T-helper 2 cell (primary cell): ENCODE measurements at regions not wholly inside any gene's neighbourhood (a gene's known extent, or its start where the extent isn't known, plus 50 kb on each side); places are given as distances from the start of the nearest gene placed in this dataset.
"Not testable (repeated sequence)": the region's sequence is repeated elsewhere in the genome, so short reads cannot be mapped to it uniquely, and the experiment has no call there.

Experiments
- DNase-seq, 5 experiments: peaks; one replicate each; pipeline versions ENCODE4 v3.0.0 to v3.0.0-alpha.2; 2012 to 2022

GRCh38 chr15:62324382-62324781 lies 159.3 kb upstream of the C2CD4B start:
- DNase-seq: no peak

GRCh38 chr15:62325597-62325996 lies 160.5 kb upstream of the C2CD4B start:
- no peak for DNase-seq

- no peak for DNase-seq
Observed at GRCh38 chr15:62326460-62327011, 161.5 kb upstream of the C2CD4B start.

GRCh38 chr15:62327406-62327805 lies 162.3 kb upstream of the C2CD4B start:
- DNase-seq: no peak

- not testable (repeated sequence) for DNase-seq
Observed at GRCh38 chr15:62332472-62332871, 167.4 kb upstream of the C2CD4B start.

GRCh38 chr15:62334536-62334935 lies 169.5 kb upstream of the C2CD4B start:
- DNase-seq: no peak

GRCh38 chr15:62337934-62338333 lies 172.8 kb upstream of the C2CD4B start:
- DNase-seq: no peak

- DNase-seq: no peak
Observed at GRCh38 chr15:62338497-62338896, 173.4 kb upstream of the C2CD4B start.

GRCh38 chr15:62342959-62343358 lies 177.9 kb upstream of the C2CD4B start:
- DNase-seq: no peak

GRCh38 chr15:62343397-62343796 lies 178.3 kb upstream of the C2CD4B start:
- no peak for DNase-seq

GRCh38 chr15:62344806-62345539 lies 179.9 kb upstream of the C2CD4B start:
- DNase-seq: peak in 4 of 5 experiments; percentile 19 to 95 (median 33)

GRCh38 chr15:62346168-62346567 lies 181.1 kb upstream of the C2CD4B start:
- no peak for DNase-seq

GRCh38 chr15:62348118-62348517 lies 183.0 kb upstream of the C2CD4B start:
- no peak for DNase-seq

GRCh38 chr15:62348623-62349022 lies 183.5 kb upstream of the C2CD4B start:
- peak in 1 of 5 experiments; percentile 44 for DNase-seq

GRCh38 chr15:62352817-62353216 lies 187.7 kb upstream of the C2CD4B start:
- no peak for DNase-seq

GRCh38 chr15:62357431-62357830 lies 192.3 kb upstream of the C2CD4B start:
- no peak for DNase-seq

- DNase-seq: no peak
Observed at GRCh38 chr15:62359416-62359815, 194.3 kb upstream of the C2CD4B start.

- no peak for DNase-seq
Observed at GRCh38 chr15:62360332-62361097, 195.4 kb upstream of the C2CD4B start.

- DNase-seq: no peak
Observed at GRCh38 chr15:62362144-62362543, 197.1 kb upstream of the C2CD4B start.

GRCh38 chr15:62362608-62363007 lies 197.5 kb upstream of the C2CD4B start:
- no peak for DNase-seq

- DNase-seq: no peak
Observed at GRCh38 chr15:62363913-62364312, 198.8 kb upstream of the C2CD4B start.

GRCh38 chr15:62365795-62366442 lies 200.8 kb upstream of the C2CD4B start:
- DNase-seq: no peak

- DNase-seq: no peak
Observed at GRCh38 chr15:62369454-62369853, 204.4 kb upstream of the C2CD4B start.
